Stomach (tissue), 8 donors: ENCODE measurements at regions not wholly inside any gene's neighbourhood (a gene's known extent, or its start where the extent isn't known, plus 50 kb on each side); places are given as distances from the start of the nearest gene placed in this dataset.

Source experiments
- DNase-seq, 2 donors: peaks; one replicate each; pipeline versions ENCODE4 v3.0.0 to v3.0.0-alpha.2; 2013 to 2019
- H3K27ac ChIP-seq, 5 donors: fragments of 200-600 bp in 4 of 5; sonication (generic) in 4 of 5; one replicate each; pipeline ENCODE4 v1.5.1; 2013 to 2019; ENCODE audit warnings: mild to moderate bottlenecking in 1 of 5, moderate library complexity in 1 of 5
- H3K27me3 ChIP-seq, 3 donors: fragments of 200-600 bp; sonication (generic); one replicate each; pipeline ENCODE4 v1.5.1; 2017 to 2019; ENCODE audit warnings: mixed run types in 1 of 3
- H3K36me3 ChIP-seq, 4 donors: fragments of 200-600 bp; sonication (generic); 1 replicate in 3 of 4; 2 replicates in 1 of 4; pipeline ENCODE4 v1.5.1; 2016 to 2019
- H3K4me1 ChIP-seq, 4 donors: fragments of 200-600 bp; sonication (generic); one replicate each; pipeline ENCODE4 v1.5.1; 2016 to 2019
- H3K4me3 ChIP-seq, 4 donors: fragments of 200-600 bp; sonication (generic) in 3 of 4; one replicate each; pipeline ENCODE4 v1.5.1; 2016 to 2019; ENCODE audit warnings: mild to moderate bottlenecking in 1 of 4
- H3K9me3 ChIP-seq, 4 donors: fragments of 200-600 bp; sonication (generic); one replicate each; pipeline ENCODE4 v1.5.1; 2016 to 2019
- EP300 ChIP-seq: sonication (generic); formaldehyde crosslinking; IDR thresholded peaks from one replicate; pipeline ENCODE4 v1.6.1; 2017; ENCODE audit warnings: antibody characterized with exemption
- POLR2A ChIP-seq, 4 donors: fragments of 450-650 bp; IDR thresholded peaks; one replicate each; pipeline ENCODE4 v1.6.1; 2016; ENCODE audit warnings: antibody characterized with exemption in 4 of 4, control low read depth in 2 of 4, mild to moderate bottlenecking in 1 of 4, moderate library complexity in 1 of 4
- POLR2AphosphoS5 ChIP-seq, 3 donors: sonication (generic); formaldehyde crosslinking; IDR thresholded peaks; one replicate each; pipeline ENCODE4 v1.6.1; 2016; ENCODE audit warnings: antibody characterized with exemption in 3 of 3
- WGBS, 5 donors: extraction: QIAGEN DNeasy Blood & Tissue Kit in 3 of 5; methylation state at CpG; one replicate each; pipeline versions ENCODE4 v1.1.5 to v1.1.7; 2013 to 2018; 5-methylcytosine and 5-hydroxymethylcytosine counted together
- intact Hi-C: fragments of 100-400 bp; cut with DNase I; formaldehyde crosslinking; loops from one replicate; pipeline ENCODE4 v1.15.1; 2023; ENCODE audit warnings: low total_unique reads
- TF ChIP-seq, protein P1 (sequence below), 7 experiments: fragments of 450-650 bp in 4 of 7; fragments of 200-600 bp in 3 of 7; sonication (generic) in 3 of 7; IDR thresholded peaks; one replicate each; pipeline ENCODE4 v1.5.1; 2016 to 2019; ENCODE audit warnings: antibody characterized with exemption in 7 of 7, control low read depth in 2 of 7, mild to moderate bottlenecking in 1 of 7
- donor health status: healthy with polysubstance abuse.
- donor health status: Bipolar disorder and iron deficiency.
- donor health status: healthy.

DNA sequence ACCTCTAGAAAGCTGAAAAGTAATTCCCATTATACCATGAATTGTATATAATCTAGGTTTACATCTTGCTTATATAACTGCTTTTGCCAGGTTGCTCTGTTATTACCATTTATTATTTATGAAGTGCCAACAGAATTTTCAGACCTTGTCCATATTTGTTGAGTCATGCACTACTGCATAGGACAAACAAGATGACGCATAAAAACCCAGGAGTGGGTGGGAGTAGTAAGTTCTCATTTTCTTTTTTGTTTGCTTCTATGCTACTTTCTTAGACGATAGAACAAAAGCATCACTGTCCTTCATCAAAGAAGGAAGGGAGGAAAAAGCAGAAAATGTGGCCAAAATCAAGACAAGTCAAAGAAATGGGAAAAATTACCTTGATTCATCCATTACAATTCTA lies 119.0 kb upstream of the RASSF8 start:
- no peak overlapping the region for H3K4me3 ChIP-seq
- H3K27me3 ChIP-seq: no peaks in the 10 kb centered on the region
- H3K36me3 ChIP-seq: no peaks in the 10 kb centered on the region
- WGBS, 5 donors: 44 to 64% (median 58%) methylated on average over 2 of the region's 2 CpGs
- no peaks in the 10 kb centered on the region for H3K4me1 ChIP-seq
- no peak for DNase-seq
- TF ChIP-seq, protein P1, sequence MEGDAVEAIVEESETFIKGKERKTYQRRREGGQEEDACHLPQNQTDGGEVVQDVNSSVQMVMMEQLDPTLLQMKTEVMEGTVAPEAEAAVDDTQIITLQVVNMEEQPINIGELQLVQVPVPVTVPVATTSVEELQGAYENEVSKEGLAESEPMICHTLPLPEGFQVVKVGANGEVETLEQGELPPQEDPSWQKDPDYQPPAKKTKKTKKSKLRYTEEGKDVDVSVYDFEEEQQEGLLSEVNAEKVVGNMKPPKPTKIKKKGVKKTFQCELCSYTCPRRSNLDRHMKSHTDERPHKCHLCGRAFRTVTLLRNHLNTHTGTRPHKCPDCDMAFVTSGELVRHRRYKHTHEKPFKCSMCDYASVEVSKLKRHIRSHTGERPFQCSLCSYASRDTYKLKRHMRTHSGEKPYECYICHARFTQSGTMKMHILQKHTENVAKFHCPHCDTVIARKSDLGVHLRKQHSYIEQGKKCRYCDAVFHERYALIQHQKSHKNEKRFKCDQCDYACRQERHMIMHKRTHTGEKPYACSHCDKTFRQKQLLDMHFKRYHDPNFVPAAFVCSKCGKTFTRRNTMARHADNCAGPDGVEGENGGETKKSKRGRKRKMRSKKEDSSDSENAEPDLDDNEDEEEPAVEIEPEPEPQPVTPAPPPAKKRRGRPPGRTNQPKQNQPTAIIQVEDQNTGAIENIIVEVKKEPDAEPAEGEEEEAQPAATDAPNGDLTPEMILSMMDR (IDR thresholded peaks at IDR 0.05): no peak
- TF ChIP-seq POLR2A (IDR thresholded peaks at IDR 0.05): no peak
- no peak for TF ChIP-seq EP300
- TF ChIP-seq POLR2AphosphoS5 (IDR thresholded peaks at IDR 0.05): no peak
- H3K9me3 ChIP-seq: no peaks in the 10 kb centered on the region
- no peak overlapping the region for H3K27ac ChIP-seq
- intact Hi-C loops: no loop called here

DNA sequence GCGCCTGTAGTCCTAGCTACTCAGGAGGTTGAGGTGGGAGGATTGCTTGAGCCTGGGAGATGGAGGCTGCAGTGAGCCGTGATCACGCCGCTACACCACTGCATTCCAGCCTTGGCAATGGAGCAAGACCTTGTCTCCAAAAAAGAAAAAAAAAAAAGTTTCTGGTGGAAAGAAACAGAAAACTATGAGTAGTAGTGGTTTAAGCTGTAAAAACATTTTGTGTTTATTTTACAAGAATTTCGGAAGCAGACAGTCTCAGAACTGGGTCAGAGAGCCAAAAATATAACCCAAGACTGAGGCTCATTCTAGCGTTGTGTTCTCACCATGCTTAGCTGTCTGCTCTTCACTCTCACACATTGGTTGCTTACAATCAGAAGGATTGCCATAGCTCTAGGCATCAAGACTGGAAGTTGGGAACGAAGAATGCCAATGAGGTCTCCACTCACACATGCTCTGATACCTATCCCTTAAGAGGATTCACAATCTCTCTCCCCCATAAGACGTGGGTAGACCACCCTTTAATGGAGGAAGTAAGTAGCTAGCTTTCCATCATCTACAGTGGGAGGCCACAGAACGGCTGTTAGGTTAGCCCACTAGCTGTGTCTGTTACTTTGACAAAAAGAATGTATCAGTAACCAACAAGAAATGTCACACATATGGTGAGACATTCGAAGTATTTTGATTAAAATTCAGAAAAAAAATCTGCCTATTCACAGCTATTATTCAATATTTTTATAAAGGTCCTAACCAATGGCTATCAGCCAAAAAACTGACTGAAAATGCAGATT lies 117.6 kb upstream of the RASSF8 start:
- Histone ChIP-seq H3K4me1 (no peaks in the 10 kb centered on the region), H3K4me3 (no peak overlapping the region), H3K36me3 (no peaks in the 10 kb centered on the region), H3K9me3 (no peaks in the 10 kb centered on the region), H3K27me3 (no peaks in the 10 kb centered on the region), H3K27ac (no peak overlapping the region)
- intact Hi-C loops: no loop called here
- no peak for DNase-seq
- TF ChIP-seq POLR2AphosphoS5 (IDR thresholded peaks at IDR 0.05): no peak
- no peak for TF ChIP-seq EP300
- TF ChIP-seq, protein P1 (IDR thresholded peaks at IDR 0.05): no peak
- no peak for TF ChIP-seq POLR2A (IDR thresholded peaks at IDR 0.05)
- WGBS, 5 donors: 71 to 79% (median 77%) methylated on average over 10 of the region's 10 CpGs

DNA sequence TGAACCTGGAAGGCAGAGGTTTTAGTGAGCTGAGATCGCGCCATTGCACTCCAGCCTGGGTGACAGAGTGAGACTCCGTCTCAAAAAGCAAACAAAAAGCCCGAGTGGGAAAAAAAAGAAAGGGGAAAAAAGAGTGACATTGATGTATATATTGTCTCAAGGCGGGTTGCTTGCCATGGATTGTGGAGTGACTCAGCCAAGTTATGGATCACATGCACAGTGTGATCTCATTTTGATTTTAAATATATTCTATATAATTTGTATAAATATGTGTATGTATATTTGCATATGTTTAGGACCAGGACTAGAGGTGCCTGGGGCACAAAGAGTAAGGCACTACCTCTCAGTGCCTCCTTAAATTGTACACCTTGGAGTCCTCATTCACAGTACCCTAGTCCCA lies 116.2 kb upstream of the RASSF8 start:
- no peaks in the 10 kb centered on the region for H3K4me1 ChIP-seq
- intact Hi-C loops: no loop called here
- H3K4me3 ChIP-seq: no peak overlapping the region
- no peaks in the 10 kb centered on the region for H3K36me3 ChIP-seq
- no peaks in the 10 kb centered on the region for H3K27me3 ChIP-seq
- no peak for TF ChIP-seq POLR2A (IDR thresholded peaks at IDR 0.05)
- TF ChIP-seq POLR2AphosphoS5 (IDR thresholded peaks at IDR 0.05): no peak
- TF ChIP-seq, protein P1 (IDR thresholded peaks at IDR 0.05): no peak
- TF ChIP-seq EP300: no peak
- H3K27ac ChIP-seq: no peak overlapping the region
- H3K9me3 ChIP-seq: no peaks in the 10 kb centered on the region
- no peak for DNase-seq
- WGBS, 5 donors: 37 to 68% (median 54%) methylated on average over 5 of the region's 5 CpGs

DNA sequence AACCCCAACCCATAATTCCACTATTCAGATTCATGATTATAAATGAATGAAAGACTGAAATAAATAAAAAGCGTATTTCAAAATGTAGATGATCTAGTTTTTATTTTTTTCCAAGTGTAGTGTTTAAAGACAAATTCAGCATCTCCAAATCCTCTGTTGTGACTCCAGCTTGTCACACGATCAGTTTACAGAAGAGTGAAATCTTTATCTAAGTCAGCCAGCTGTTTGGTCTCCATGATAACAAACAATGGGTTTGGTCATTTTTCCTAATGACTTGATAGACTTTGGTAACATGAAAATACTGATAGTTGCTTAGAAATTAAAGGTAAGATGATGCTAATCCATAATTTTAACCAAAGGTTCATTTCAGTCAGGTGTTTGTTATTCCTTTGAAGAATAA lies 114.5 kb upstream of the RASSF8 start:
- WGBS, 5 donors: 37 to 51% (median 41%) methylated on average over 2 of the region's 2 CpGs
- Histone ChIP-seq H3K4me3 (no peak overlapping the region), H3K27me3 (no peaks in the 10 kb centered on the region), H3K4me1 (no peaks in the 10 kb centered on the region), H3K27ac (no peak overlapping the region), H3K36me3 (no peaks in the 10 kb centered on the region), H3K9me3 (no peaks in the 10 kb centered on the region)
- TF ChIP-seq, protein P1 (IDR thresholded peaks at IDR 0.05): no peak
- TF ChIP-seq POLR2AphosphoS5 (IDR thresholded peaks at IDR 0.05): no peak
- no peak for TF ChIP-seq POLR2A (IDR thresholded peaks at IDR 0.05)
- no peak for TF ChIP-seq EP300
- DNase-seq: no peak
- intact Hi-C loops: no loop called here
